Erythroblast (primary cell): ENCODE measurements at regions not wholly inside any gene's neighbourhood (a gene's known extent, or its start where the extent isn't known, plus 50 kb on each side); places are given as distances from the start of the nearest gene placed in this dataset.
"Not testable (repeated sequence)": the region's sequence is repeated elsewhere in the genome, so short reads cannot be mapped to it uniquely, and the experiment has no call there.

ENCODE experiments used
- DNase-seq, 2 experiments: peaks; one replicate each; lab custom pipeline; 2025; lab: John Stamatoyannopoulos, UW
- GATA1 ChIP-seq: IDR thresholded peaks from 2 replicates; pipeline ENCODE4 v1.6.1; 2011; ENCODE audit warnings: low read depth, mild to moderate bottlenecking, control low read depth, low read length, moderate library complexity
- POLR2A ChIP-seq: IDR thresholded peaks from 2 replicates; pipeline ENCODE4 v1.6.1; 2011; ENCODE audit warnings: mild to moderate bottlenecking, low read length

DNA sequence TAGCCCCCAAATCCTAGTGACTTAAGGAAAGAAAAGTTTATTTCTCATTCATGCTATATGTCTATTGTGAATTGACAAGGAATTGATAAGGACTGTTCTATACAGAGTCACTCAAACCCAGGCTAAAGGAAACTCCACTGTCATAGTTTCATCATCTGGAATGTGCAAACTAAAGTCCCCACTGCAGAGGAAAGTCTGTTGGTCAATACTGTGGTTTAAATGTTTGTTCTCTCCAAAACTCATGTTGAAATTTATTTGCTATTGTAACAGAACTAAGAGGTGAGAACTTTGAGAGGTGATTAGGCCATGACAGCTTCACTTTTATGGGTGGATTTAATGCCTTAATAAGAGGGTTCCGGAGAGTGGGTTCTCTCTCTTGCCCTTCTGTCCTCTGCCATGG lies 149.6 kb downstream of the COX18 start:
- DNase-seq, result no peak
- TF ChIP-seq POLR2A (no peak), GATA1 (no peak)

DNA sequence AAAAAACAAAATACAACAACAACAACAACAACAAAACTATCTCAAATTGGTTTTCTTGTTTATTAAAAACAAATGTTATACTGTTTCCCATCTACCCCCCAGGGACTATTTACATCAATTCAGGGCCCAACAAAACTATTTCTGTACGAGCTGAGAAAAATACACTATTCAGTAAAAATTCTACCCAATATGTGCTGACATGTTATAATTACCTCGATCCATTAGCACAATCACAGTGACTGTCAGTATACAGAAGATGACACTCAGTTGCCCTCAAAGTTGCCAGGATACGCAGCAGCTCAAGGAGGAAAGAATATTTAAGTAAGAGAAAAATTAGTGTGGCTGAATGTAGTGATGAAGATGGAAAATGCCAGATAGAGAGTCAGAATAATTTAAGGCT lies 150.1 kb downstream of the COX18 start:
- TF ChIP-seq GATA1 (no peak), POLR2A (no peak)
- DNase-seq, result no peak

DNA sequence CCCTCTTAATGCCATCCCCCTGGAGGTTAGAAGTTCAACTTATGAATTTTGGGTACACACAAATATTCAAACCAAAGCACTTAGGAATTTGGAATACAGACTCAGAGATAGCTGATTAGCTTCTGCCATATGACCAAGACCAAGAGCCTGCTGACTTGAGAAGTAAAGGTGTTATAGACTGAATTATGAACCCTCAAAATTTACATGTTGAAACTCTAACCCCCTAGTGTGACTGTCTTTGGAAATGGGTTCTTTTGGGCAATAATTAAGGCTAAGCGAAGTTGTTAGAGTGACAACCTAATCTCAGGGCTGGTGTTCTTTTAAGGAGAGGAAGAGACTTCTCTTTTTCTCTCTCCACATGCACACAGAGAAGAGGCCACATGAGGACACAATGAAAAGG lies 151.2 kb downstream of the COX18 start:
- no peak for TF ChIP-seq GATA1
- TF ChIP-seq POLR2A, result no peak
- no peak for DNase-seq

DNA sequence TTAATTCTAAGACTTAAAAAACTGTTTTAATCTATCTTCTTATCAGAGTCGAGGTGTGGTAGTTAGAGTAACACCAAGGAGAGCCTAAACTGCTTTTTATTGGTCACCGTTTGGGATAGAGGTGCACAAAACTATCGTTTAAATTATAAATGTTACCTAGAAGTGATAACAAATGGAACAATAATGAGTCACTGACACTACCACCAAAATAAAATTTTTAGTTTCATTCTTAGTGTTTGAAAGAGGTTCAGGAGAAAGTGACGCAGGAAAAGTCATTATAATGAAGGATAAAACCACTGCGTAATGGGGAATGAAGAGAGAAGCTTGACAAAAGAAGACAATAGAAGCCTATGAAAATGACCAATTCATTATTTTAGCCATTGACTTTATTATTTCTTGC lies 158.2 kb downstream of the COX18 start:
- TF ChIP-seq POLR2A (no peak), GATA1 (no peak)
- DNase-seq, result no peak

DNA sequence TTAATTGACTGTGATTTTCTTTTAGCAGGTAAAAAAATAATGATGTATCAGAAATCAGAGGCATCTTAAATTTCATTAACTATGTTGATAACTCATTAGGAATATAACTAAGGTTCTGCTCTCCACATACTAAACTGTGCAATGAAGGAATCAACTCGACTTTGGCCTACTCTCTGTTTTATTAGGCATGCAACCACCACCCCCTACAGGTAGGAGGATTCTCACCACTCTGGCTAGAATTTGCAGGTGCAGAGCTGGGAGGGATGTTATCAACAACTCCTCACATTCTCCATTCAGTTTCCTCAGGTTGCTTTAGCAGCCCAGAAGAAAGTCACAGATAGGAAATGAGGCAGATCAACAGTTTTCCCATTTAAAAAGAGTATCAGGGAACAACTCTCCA lies 160.1 kb downstream of the COX18 start:
- DNase-seq, result no peak
- TF ChIP-seq GATA1, result no peak
- no peak for TF ChIP-seq POLR2A

DNA sequence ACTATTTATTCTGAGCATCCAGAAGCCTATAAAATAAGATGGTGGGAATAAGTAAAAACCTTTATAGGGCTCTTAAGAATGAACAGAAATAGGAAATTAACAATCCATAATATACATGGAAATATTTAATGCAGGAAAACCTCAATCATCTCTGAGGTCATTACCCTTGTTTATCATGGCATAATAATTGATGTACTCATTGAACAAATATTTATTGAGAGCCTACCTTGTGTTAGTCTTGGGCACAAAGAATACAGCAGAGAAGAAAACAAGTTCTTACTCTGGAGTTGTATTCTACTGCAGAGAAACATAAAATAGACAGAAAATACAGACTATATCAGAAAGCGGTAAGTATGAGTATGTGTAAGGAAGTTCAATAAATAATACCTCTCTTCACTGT lies 167.2 kb downstream of the COX18 start:
- DNase-seq, result no peak
- TF ChIP-seq POLR2A (no peak), GATA1 (no peak)

DNA sequence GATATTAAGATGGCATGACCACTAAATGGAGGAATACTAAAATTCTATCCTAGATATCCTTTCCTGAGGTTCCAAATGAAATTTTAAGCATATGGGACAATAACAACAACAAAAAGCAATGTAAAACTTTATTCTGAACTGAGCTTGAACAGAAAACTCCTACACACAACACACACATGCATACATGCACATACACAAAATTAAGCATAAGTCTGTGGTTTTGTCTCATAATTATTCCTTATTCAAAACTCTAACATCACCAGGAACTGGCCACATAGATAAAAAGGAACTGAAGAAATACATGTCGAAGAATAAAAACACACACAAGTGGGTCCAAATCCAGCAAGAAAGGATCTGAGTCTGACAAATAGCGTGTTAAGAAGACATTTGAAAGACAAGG lies 168.0 kb downstream of the COX18 start:
- no peak for TF ChIP-seq GATA1
- TF ChIP-seq POLR2A, result no peak

DNA sequence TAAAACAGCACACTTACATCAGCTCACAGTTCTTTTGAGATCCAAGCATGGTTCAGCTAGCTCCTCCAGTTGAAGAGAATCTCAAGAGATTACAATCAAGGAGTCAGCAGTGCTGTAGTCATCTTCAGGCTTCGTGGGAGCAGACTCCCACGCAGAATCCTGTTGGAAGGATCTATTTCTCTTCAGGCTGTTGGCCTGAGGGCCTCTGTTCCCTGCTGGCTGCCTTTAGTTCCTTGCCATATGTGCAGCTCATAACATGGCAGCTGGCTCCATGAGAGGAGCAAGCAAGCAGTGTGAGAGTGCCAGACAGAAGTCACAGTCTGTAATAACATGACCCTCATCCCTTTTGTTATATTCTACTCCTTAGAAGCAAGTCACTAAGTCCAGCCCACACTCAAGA lies 168.6 kb downstream of the COX18 start:
- TF ChIP-seq POLR2A (no peak), GATA1 (no peak)
- DNase-seq, result no peak

More for the DNA sequence above, 168.0 kb downstream of the COX18 start:
- DNase-seq, result no peak

DNA sequence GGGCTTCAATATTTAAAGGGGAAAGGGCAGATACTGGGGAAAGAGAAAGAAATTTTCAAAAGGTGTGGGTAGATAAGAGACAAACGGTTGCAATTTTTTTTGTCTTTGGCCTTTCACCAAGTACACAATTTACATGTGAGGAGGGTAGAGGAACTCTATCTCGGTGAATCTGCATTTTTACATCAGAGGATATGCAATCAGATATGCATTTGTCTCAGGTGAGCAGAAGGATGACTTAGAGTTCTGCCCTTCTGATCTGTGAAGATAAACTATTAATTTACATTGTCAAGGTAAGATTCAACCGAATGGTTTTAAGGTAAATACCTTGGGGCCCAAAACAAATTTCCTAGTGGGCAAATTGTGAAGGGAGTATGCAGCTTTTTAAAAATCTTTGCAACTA lies 169.9 kb downstream of the COX18 start:
- TF ChIP-seq GATA1 (no peak), POLR2A (no peak)
- no peak for DNase-seq

DNA sequence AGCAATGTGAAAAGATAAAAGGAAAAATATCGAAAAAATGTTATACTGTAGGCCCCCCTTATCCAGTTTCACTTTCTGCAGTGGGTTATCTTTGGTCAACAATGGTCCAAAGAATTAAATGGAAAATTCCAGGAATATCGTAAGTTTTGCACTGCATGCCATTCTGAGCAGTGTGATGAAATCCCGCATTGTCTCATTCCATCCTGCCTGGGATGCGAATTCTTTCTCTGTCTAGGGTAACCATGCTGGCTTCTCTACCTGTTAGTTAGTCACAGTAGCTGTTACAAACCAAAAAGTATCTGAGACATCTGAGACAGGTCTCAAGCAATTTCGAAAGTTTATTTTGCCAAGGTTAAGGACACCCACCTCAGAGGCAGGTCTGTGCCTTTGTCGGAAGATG lies 170.3 kb downstream of the COX18 start:
- DNase-seq, result no peak
- no peak for TF ChIP-seq GATA1
- TF ChIP-seq POLR2A, result no peak

DNA sequence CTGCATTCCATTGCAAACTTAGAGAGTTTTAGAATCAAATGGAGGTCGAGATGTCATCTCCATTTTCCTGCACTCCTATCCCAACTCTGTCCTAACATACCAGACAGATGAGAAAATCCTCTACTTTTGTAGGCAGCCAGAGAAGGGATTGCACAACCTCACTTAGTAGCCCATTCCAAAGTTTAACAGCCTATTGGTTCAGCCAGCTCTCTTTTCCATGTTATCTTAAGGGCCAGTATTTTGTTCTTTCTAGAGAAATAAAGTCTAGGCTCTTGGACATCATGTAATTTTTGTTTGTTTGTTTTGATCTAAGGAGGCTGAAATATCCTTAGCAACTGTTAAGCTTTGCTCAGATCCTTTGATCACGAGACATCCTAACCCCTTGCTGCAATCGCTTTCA lies 173.0 kb downstream of the COX18 start:
- DNase-seq, result no peak
- TF ChIP-seq POLR2A (no peak), GATA1 (no peak)

DNA sequence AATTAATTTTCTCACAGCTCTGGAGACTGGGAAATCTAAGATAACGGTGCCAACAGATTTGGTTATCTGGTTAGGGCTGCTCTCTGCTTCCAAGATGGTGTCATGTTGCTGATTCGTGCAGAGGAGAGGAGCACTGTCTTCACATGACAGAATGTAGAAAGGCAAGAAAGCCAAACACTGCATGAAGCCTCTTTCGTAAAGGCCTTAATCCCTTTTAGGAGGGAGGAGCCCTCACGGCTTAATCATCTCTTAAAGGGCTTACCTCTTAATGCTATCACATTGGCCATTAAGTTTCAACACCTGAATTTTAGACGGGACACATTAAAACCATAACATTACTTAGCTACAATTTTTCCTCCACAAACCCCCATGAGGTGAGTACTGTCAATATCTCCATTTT lies 174.1 kb downstream of the COX18 start:
- TF ChIP-seq POLR2A, result no peak
- no peak for TF ChIP-seq GATA1
- no peak for DNase-seq

DNA sequence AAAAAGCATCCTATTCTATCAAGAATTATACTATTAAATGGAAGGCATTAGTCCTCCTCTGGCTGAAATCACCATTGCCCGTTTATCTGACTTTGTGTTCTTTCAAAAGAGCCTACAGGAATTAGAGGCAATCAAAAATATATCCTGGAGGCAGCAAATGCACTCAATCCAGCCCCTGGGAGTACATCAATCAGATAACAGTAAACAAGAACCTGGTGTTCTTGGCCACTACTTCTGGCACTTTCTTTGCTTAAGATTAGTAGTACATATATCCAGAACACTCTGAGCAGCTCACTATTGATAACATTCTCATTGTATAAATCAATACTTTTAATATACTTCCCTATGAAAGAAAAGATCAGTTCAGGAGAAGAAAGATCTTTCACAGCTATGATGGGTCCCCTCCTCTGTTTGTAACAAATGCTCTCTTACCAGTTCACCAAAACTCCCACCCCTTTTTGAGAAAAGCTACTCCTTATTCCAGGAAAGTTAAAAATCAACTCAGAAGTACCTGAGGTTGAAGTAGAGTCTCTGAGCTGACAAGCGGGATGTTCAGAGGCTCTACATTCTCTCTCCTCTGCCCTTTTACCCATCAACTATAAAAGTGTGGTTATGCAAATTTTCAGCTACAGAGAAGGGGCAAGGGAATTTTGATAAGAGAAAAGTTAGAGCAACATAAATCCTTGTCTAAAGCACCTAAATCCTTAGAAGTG lies 176.0 kb downstream of the COX18 start:
- no peak for DNase-seq
- no peak for TF ChIP-seq POLR2A
- no peak for TF ChIP-seq GATA1

DNA sequence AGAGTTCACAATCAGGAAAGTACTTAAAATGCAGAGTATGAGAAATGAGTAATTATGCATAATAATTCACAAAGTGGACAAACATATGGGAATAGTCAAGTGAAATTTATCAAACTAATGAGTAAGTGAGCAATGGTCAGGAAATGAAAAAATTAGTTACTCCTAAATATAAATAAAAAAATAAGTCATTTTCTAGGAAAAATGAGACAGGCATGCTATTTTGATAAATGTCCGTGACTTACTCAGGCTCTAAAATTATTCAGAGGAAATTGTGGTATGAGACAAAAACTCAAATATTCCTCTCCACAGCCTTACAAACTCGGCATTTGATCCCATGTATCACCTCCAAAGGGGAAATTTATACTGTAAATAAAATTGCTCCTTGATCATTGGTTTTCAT lies 181.2 kb downstream of the COX18 start:
- no peak for TF ChIP-seq GATA1
- no peak for TF ChIP-seq POLR2A
- DNase-seq, result no peak

DNA sequence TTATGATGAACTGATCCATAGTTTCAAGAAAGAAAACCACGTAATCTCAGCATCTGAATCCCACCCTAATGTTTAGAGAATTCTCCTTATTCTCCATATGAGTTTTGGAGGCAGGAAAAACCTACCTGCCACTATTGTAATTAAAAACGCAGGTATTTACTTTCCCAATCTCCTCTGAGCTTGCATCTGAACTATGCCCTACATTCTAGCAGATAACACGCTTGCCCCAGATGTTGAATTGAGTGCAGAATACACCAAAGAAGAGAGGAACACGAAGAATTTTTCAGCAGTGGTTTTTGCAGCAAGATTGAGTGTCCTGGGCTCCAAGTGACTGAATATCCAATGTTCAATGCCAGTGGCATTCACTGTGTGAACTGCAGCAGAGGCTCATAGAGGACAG lies 182.4 kb downstream of the COX18 start:
- DNase-seq, result no peak
- TF ChIP-seq GATA1 (no peak), POLR2A (no peak)

DNA sequence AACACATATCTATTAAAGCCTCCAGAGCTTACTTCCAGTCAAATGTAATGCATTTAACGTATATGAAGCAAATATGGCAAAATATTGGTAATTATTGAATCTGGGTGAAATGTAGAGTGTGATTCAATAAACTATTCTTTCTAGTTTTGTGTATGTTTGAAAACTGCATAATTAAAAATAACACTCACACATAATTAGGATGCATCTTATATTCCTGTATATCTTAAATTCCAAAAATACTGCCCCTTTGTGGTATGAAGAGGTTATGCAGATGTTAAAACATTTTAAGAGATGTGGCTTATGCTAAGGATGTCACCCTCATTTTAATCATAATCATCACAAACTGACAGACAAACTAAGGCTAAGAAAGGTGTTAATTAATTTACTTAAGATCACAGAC lies 182.9 kb downstream of the COX18 start:
- TF ChIP-seq POLR2A (no peak), GATA1 (no peak)
- DNase-seq, result no peak

DNA sequence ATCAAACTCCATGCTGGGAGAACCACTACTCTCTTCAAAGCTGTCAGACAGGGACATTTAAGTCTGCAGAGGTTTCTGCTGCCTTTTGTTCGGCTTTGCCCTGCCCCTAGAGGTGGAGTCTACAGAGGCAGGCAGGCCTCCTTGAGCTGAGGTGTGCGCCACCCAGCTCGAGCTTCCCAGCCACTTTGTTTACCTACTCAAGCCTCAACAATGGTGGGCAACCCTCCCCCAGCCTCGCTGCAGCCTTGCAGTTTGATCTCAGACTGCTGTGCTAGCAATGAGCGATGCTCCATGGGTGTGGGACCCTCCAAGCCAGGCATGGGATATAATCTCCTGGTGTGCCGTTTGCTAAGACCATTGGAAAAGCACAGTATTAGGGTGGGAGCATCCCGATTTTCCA lies 185.3 kb downstream of the COX18 start:
- DNase-seq, result not testable (repeated sequence)
